ENCODE measurements at regions not wholly inside any gene's neighbourhood (a gene's known extent, or its start where the extent isn't known, plus 50 kb on each side); places are given as distances from the start of the nearest gene placed in this dataset.

DNA sequence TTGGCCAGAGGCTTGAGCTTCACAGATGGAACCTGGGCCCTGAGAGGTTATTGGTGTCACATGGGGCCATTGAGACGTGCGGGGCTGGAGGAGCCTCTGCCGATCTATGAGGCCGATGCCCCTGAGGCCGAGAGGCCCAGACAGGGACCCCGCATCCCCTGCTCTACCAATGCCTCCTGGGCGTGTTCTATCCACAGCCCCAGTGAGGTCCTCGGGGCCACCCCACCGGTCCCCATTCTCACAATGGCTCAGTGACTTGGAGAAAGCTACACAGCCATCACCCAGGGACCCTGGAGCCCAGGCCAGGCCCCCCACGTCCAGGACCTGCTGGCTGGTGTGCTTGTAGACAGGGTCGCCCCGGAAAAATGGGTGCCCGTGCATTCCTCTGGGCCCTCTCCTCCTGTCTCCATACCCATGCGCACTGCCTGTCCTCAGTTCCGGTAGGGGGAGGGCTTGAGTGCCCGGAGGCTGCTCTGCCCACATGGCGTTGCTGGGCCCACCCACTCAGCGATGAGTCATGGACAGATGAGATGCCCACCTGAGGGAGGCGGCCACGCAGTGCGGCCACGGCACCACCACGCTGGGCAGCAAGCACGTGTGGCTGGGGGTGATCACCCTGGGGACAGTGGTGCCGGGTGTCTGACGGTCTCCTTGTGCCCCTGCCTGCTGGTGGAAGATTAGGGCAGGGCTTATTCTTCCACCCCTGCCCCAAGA lies 1224.7 kb downstream of the BRD1 start:
- intact Hi-C loops (cut with DNase I), result no loop called here
- 90 to 91% methylated on average over 26 of the region's 26 CpGs for WGBS, 2 donors
- Histone ChIP-seq H3K27ac (no peak overlapping the region), H3K9me3 (no peaks in the 10 kb centered on the region), H3K4me3 (no peak overlapping the region), H3K36me3 (no peaks in the 10 kb centered on the region), H3K4me1 (peaks cover 0 to 4% (median 4%) of the 10 kb centered on the region in 4 donors), H3K27me3 (no peaks in the 10 kb centered on the region)
- TF ChIP-seq POLR2A (IDR thresholded peaks at IDR 0.05) (no peak), EP300 (IDR thresholded peaks at IDR 0.05) (no peak), POLR2AphosphoS5 (IDR thresholded peaks at IDR 0.05) (no peak)
- TF ChIP-seq, protein P1, sequence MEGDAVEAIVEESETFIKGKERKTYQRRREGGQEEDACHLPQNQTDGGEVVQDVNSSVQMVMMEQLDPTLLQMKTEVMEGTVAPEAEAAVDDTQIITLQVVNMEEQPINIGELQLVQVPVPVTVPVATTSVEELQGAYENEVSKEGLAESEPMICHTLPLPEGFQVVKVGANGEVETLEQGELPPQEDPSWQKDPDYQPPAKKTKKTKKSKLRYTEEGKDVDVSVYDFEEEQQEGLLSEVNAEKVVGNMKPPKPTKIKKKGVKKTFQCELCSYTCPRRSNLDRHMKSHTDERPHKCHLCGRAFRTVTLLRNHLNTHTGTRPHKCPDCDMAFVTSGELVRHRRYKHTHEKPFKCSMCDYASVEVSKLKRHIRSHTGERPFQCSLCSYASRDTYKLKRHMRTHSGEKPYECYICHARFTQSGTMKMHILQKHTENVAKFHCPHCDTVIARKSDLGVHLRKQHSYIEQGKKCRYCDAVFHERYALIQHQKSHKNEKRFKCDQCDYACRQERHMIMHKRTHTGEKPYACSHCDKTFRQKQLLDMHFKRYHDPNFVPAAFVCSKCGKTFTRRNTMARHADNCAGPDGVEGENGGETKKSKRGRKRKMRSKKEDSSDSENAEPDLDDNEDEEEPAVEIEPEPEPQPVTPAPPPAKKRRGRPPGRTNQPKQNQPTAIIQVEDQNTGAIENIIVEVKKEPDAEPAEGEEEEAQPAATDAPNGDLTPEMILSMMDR (IDR thresholded peaks at IDR 0.05), result no peak
- no peak for DNase-seq

- Histone ChIP-seq H3K9me3 (no peaks in the 10 kb centered on the region), H3K4me1 (no peaks in the 10 kb centered on the region), H3K36me3 (no peaks in the 10 kb centered on the region), H3K27ac (no peak overlapping the region), H3K27me3 (peaks cover 0 to under 1% (median 0%) of the 10 kb centered on the region in 3 donors), H3K4me3 (no peak overlapping the region)
- DNase-seq, result no peak
- intact Hi-C loops (cut with DNase I), result no loop called here
- WGBS, 2 donors, result 92 to 94% methylated on average over 27 of the region's 27 CpGs
- TF ChIP-seq, protein P1 (IDR thresholded peaks at IDR 0.05), result no peak
- no peak for TF ChIP-seq POLR2AphosphoS5 (IDR thresholded peaks at IDR 0.05)
- no peak for TF ChIP-seq EP300 (IDR thresholded peaks at IDR 0.05)
- TF ChIP-seq POLR2A (IDR thresholded peaks at IDR 0.05), result no peak
Observed at GRCh38 chr22:48600681-48601080, 1227.0 kb downstream of the BRD1 start.

GRCh38 chr22:48600171-48600570 lies 1227.5 kb downstream of the BRD1 start:
- intact Hi-C loops (cut with DNase I), result no loop called here

GRCh38 chr22:48599346-48599745 lies 1228.3 kb downstream of the BRD1 start:
- no peak overlapping the region for H3K4me3 ChIP-seq
- H3K9me3 ChIP-seq, result no peaks in the 10 kb centered on the region
- intact Hi-C loops (cut with DNase I), result no loop called here
- no peaks in the 10 kb centered on the region for H3K4me1 ChIP-seq
- no peak overlapping the region for H3K27ac ChIP-seq
- no peak for TF ChIP-seq POLR2AphosphoS5 (IDR thresholded peaks at IDR 0.05)
- no peak for TF ChIP-seq POLR2A (IDR thresholded peaks at IDR 0.05)
- TF ChIP-seq, protein P1 (IDR thresholded peaks at IDR 0.05), result no peak
- no peak for TF ChIP-seq EP300 (IDR thresholded peaks at IDR 0.05)
- DNase-seq, result no peak
- WGBS, 2 donors, result 86 to 92% methylated on average over 10 of the region's 10 CpGs
- H3K27me3 ChIP-seq, result peaks cover 0 to 3% (median 0%) of the 10 kb centered on the region in 3 donors
- no peaks in the 10 kb centered on the region for H3K36me3 ChIP-seq

More at GRCh38 chr22:48600171-48600570, 1227.5 kb downstream of the BRD1 start:
- Histone ChIP-seq H3K36me3 (no peaks in the 10 kb centered on the region), H3K9me3 (no peaks in the 10 kb centered on the region), H3K27ac (no peak overlapping the region), H3K4me3 (no peak overlapping the region), H3K4me1 (no peaks in the 10 kb centered on the region), H3K27me3 (peaks cover 0 to 3% (median 0%) of the 10 kb centered on the region in 3 donors)
- DNase-seq, result no peak
- TF ChIP-seq, protein P1 (IDR thresholded peaks at IDR 0.05), result no peak
- no peak for TF ChIP-seq POLR2A (IDR thresholded peaks at IDR 0.05)
- TF ChIP-seq EP300 (IDR thresholded peaks at IDR 0.05), result no peak
- TF ChIP-seq POLR2AphosphoS5 (IDR thresholded peaks at IDR 0.05), result no peak
- WGBS, 2 donors, result 93 to 94% methylated on average over 17 of the region's 17 CpGs
